AG09309 (cell line): ENCODE measurements at regions not wholly inside any gene's neighbourhood (a gene's known extent, or its start where the extent isn't known, plus 50 kb on each side); places are given as distances from the start of the nearest gene placed in this dataset.

Experiments
- DNase-seq: peaks from one replicate; pipeline ENCODE4 v3.0.0-alpha.2; 2010; ENCODE audit warnings: low read depth
- H3K4me3 ChIP-seq: 2 replicates; pipeline ENCODE4 v1.5.1; 2011; ENCODE audit warnings: mild to moderate bottlenecking, low read depth, low read length, moderate library complexity; ENCODE audit not compliant: control insufficient read depth
- TF ChIP-seq, protein P1 (sequence below): IDR thresholded peaks from 2 replicates; pipeline ENCODE4 v1.5.1; 2011; ENCODE audit warnings: mild to moderate bottlenecking, low read depth, low read length, inconsistent platforms; ENCODE audit not compliant: insufficient read depth, control insufficient read depth; ENCODE audit errors: missing control alignments

DNA sequence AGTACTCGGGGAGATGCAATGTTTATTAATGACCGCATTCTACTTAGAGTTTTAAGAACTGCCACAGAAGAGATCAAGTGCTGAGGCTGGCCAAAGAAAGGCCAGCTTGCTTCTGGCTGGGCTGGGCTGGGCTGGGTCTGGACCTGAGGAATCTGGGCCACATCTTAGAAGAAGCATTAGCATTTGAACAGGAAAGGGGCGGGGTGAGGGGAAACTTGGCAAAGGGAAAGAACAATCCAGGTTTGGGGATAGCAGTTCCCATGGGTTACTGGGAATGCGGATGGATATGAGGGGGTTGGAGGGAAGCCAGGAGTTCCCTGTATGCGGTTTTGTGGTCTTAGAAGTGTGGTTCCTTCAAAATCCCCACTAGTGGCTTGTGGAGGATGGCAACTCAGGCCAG lies 83.3 kb downstream of the CLDN34 start:
- H3K4me3 ChIP-seq: no peak overlapping the region
- no peak for DNase-seq
- TF ChIP-seq, protein P1, sequence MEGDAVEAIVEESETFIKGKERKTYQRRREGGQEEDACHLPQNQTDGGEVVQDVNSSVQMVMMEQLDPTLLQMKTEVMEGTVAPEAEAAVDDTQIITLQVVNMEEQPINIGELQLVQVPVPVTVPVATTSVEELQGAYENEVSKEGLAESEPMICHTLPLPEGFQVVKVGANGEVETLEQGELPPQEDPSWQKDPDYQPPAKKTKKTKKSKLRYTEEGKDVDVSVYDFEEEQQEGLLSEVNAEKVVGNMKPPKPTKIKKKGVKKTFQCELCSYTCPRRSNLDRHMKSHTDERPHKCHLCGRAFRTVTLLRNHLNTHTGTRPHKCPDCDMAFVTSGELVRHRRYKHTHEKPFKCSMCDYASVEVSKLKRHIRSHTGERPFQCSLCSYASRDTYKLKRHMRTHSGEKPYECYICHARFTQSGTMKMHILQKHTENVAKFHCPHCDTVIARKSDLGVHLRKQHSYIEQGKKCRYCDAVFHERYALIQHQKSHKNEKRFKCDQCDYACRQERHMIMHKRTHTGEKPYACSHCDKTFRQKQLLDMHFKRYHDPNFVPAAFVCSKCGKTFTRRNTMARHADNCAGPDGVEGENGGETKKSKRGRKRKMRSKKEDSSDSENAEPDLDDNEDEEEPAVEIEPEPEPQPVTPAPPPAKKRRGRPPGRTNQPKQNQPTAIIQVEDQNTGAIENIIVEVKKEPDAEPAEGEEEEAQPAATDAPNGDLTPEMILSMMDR: no peak

DNA sequence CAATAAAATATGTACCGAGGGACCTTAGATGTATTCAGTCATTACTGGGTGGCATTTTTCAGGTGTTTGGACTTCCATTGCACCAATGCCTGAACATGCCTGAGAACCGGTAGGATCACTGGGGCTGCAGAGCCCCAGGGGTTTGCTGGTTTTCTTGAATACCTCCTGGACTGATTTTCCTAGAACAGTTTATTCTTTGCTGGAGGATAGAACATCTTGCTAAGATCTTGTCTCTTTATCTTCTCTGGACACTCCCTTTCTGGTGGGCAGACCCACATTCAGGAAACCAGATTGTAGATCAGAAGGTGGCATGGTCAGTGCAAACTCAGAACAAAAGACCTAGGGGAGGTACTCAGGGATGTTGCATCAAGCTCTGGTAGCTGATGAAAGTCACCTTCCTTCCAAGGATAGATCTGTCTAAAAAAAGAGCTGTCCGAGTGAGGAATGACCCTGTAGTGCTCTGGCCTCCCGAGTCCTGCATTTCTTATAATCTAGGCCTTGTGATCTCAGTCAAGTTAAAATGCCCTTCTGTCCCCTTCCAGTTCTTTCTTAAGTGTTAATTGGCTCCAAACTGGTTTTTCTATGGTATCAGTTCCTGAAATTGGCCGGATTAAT lies 84.8 kb downstream of the CLDN34 start:
- H3K4me3 ChIP-seq: no peak overlapping the region
- no peak for DNase-seq
- TF ChIP-seq, protein P1: no peak

DNA sequence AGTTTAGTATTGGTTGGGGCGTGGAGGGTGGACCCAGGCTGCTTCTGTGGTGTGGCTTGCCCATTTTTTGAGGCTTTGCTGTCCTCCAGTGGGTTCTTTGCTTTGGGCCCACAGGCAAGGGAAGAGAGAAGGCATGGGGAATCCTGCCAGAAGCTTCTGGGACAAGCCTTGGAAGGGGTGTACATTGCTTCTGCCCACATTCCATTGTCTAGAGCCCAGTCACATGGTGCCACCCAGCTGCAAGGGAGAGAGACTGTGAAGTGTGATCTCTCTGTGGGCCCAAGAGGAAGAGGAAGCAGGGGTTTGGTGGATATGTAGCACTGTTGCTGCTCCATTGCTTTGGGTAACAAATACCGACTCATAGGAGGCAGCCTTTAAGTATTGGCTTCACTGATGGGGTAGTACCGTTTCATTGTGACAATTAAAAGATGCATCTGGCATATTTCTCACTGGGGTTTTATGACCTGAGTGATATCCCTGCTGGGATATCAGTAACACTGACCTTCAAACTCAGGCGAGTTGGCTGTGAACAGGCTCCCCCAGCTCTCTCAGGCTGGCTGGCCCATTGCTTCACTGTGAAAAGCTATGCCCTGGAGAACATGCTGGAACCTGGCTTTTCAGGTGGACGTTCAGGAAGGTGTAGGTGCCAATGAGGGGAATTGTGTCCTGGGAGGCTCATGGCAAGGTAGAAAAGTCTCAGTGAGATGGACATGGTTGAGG lies 85.9 kb downstream of the CLDN34 start:
- H3K4me3 ChIP-seq: no peak overlapping the region
- TF ChIP-seq, protein P1: no peak
- DNase-seq: no peak

DNA sequence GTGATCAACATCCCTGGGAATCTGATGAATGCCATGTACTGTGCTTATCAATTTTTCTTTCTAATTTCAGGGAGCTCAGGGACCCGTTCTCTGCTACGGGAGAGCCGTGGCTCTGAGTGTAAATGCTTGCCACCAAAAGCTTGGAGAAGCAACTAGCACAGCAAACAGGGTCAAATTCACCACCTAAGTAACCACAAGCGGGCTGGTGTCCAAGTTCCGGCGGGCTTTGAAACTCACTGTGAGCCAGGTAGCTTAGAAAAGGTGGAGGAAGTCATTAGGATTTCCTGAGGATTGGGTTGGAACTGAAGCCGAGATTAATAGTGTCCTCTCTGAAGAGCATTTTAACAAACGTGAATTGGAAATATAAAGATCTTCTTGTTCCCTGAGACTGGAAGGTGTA lies 87.2 kb downstream of the CLDN34 start:
- no peak overlapping the region for H3K4me3 ChIP-seq
- no peak for DNase-seq
- TF ChIP-seq, protein P1: no peak

DNA sequence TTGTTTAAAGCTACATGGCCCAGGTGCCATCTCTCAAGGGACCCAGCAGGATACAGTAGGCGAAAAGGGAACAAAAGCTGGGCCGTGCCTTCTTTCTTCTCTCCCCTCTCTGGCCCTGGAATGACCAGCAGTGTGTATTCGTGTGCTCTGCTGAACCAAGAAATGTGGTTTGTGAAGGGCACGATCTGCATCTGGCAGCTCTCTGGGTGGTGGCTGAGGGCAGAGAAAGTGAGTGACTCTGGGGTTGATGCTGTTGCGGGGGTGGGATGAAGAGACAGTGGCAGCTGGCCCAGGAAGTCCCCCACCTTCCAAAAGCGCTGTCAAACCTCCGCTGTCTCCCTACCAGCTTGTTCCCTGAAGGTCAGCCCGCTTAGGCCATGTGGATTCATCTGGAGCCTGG lies 88.3 kb downstream of the CLDN34 start:
- TF ChIP-seq, protein P1: no peak
- no peak overlapping the region for H3K4me3 ChIP-seq
- no peak for DNase-seq

DNA sequence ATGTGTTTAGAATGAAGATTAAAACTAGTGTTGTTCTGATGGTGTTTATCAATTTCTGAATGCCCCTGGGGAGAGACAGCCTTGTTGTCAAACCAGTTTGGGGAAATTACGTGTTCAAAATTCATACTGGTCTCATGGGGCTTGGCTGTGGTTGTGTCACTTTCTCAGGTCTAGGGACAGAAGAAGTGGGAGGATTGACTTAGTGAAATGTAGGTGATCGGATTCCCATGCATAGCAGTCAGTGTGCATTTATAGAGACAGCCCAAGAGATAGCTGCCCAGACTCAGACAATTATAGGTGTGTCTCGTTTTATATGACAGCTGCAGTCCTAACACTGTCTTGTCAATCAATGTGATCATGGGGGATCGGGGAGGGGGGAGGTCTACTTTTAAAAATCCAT lies 94.4 kb upstream of the CLCN4 start:
- H3K4me3 ChIP-seq: no peak overlapping the region
- DNase-seq: no peak
- TF ChIP-seq, protein P1: no peak
